C1 segment of cervical spinal cord (tissue), 14 donors: ENCODE measurements at regions not wholly inside any gene's neighbourhood (a gene's known extent, or its start where the extent isn't known, plus 50 kb on each side); places are given as distances from the start of the nearest gene placed in this dataset.
"Not testable (repeated sequence)": the region's sequence is repeated elsewhere in the genome, so short reads cannot be mapped to it uniquely, and the experiment has no call there.

Source experiments
- DNase-seq, 14 donors: peaks; one replicate each; lab custom pipeline; 2025; lab: John Stamatoyannopoulos, UW

GRCh38 chr14:36411951-36412350, 91.5 kb upstream of the MBIP start:
- DNase-seq = not testable (repeated sequence)

GRCh38 chr14:36408388-36408787, 88.0 kb upstream of the MBIP start:
- no peak for DNase-seq

GRCh38 chr14:36405589-36406274, 85.3 kb upstream of the MBIP start:
- no peak for DNase-seq

- no peak for DNase-seq
Observed at GRCh38 chr14:36402867-36403266, 82.4 kb upstream of the MBIP start.

- no peak for DNase-seq
Observed at GRCh38 chr14:36398463-36399291, 78.2 kb upstream of the MBIP start.

GRCh38 chr14:36397357-36397756, 76.9 kb upstream of the MBIP start:
- DNase-seq = no peak

GRCh38 chr14:36396798-36397197, 76.4 kb upstream of the MBIP start:
- DNase-seq = no peak

GRCh38 chr14:36394593-36394992, 74.2 kb upstream of the MBIP start:
- DNase-seq = no peak

GRCh38 chr14:36390718-36391117, 70.3 kb upstream of the MBIP start:
- no peak for DNase-seq

- DNase-seq = peak in 10 of 14 donors; percentile 21 to 88 (median 52)
Observed at GRCh38 chr14:36383767-36384431, 63.5 kb upstream of the MBIP start.

- DNase-seq = peak in 11 of 14 donors; percentile 31 to 76 (median 53)
Observed at GRCh38 chr14:36373982-36374673, 53.7 kb upstream of the MBIP start.
